ENCODE measurements at regions not wholly inside any gene's neighbourhood (a gene's known extent, or its start where the extent isn't known, plus 50 kb on each side); places are given as distances from the start of the nearest gene placed in this dataset.
"Not testable (repeated sequence)": the region's sequence is repeated elsewhere in the genome, so short reads cannot be mapped to it uniquely, and the experiment has no call there.

- TF ChIP-seq Cebpa-rat (IDR thresholded peaks at IDR 0.05), result no peak
- peaks cover 0 to 22% (median 0%) of the 10 kb centered on the region in 10 experiments; a peak in 4 of 20 replicates for H3K4me1 ChIP-seq
- H3K4me3 ChIP-seq, result no peak overlapping the region
- H3K4me2 ChIP-seq, result no peak overlapping the region
- H3K9me3 ChIP-seq (replicated peaks in 1 of 11), result no peaks in the 10 kb centered on the region
- no peaks in the 10 kb centered on the region for H4K20me1 ChIP-seq
- H3K27ac ChIP-seq, result no peak overlapping the region
- H3K36me3 ChIP-seq, result peaks cover 16 to 85% (median 60%) of the 10 kb centered on the region in 11 experiments; a peak in 21 of 22 replicates
- H3K9ac ChIP-seq, result no peak overlapping the region
- no peaks in the 10 kb centered on the region for H3K27me3 ChIP-seq
Measured at GRCh38 chr2:159880729-159881128, 82.7 kb upstream of the CD302 start.

GRCh38 chr2:159879051-159879604, 81.1 kb upstream of the CD302 start:
- peak overlapping the region in 2 of 11 experiments; percentile 19 to 57; a peak in 3 of 22 replicates for H3K27ac ChIP-seq
- no peaks in the 10 kb centered on the region for H4K20me1 ChIP-seq
- peaks cover 0 to 22% (median 0%) of the 10 kb centered on the region in 10 experiments; a peak in 4 of 20 replicates for H3K4me1 ChIP-seq
- peak overlapping the region in 3 of 11 experiments; percentile 1 to 49 (median 36); a peak in 5 of 22 replicates for H3K4me2 ChIP-seq
- H3K36me3 ChIP-seq, result peaks cover 10 to 77% (median 53%) of the 10 kb centered on the region in 11 experiments
- no peak for TF ChIP-seq Cebpa-rat (IDR thresholded peaks at IDR 0.05)
- no peak overlapping the region; a peak in 1 of 22 replicates for H3K9ac ChIP-seq
- no peaks in the 10 kb centered on the region for H3K9me3 ChIP-seq (replicated peaks in 1 of 11)
- no peak overlapping the region for H3K4me3 ChIP-seq
- no peaks in the 10 kb centered on the region for H3K27me3 ChIP-seq

- Histone ChIP-seq H3K4me2 (no peak overlapping the region), H3K4me1 (peaks cover 0 to 34% (median 6%) of the 10 kb centered on the region in 10 experiments; a peak in 14 of 20 replicates), H3K9me3 (replicated peaks in 1 of 11) (no peaks in the 10 kb centered on the region), H3K27me3 (no peaks in the 10 kb centered on the region), H3K9ac (no peak overlapping the region), H4K20me1 (no peaks in the 10 kb centered on the region), H3K36me3 (peaks cover 11 to 77% (median 59%) of the 10 kb centered on the region in 11 experiments), H3K27ac (no peak overlapping the region), H3K4me3 (no peak overlapping the region)
- no peak for TF ChIP-seq Cebpa-rat (IDR thresholded peaks at IDR 0.05)
Measured at GRCh38 chr2:159875083-159875482, 77.1 kb upstream of the CD302 start.

GRCh38 chr2:159873258-159873657, 75.2 kb upstream of the CD302 start:
- Histone ChIP-seq H4K20me1 (no peaks in the 10 kb centered on the region), H3K4me2 (peak overlapping the region in 9 of 11 experiments; percentile 12 to 68 (median 39); a peak in 10 of 22 replicates), H3K27ac (peak overlapping the region in 3 of 11 experiments; percentile 8 to 26 (median 8); a peak in 3 of 22 replicates), H3K9ac (no peak overlapping the region), H3K27me3 (no peaks in the 10 kb centered on the region), H3K4me3 (no peak overlapping the region), H3K4me1 (peaks cover 0 to 19% (median 6%) of the 10 kb centered on the region in 10 experiments; a peak in 14 of 20 replicates), H3K9me3 (replicated peaks in 1 of 11) (peaks cover 0 to 8% (median 3%) of the 10 kb centered on the region in 11 experiments; a peak in 5 of 22 replicates), H3K36me3 (peaks cover 25 to 84% (median 60%) of the 10 kb centered on the region in 11 experiments)
- no peak for TF ChIP-seq Cebpa-rat (IDR thresholded peaks at IDR 0.05)

GRCh38 chr2:159872353-159872752, 74.3 kb upstream of the CD302 start:
- peaks cover 0 to 8% (median 3%) of the 10 kb centered on the region in 11 experiments; a peak in 5 of 22 replicates for H3K9me3 ChIP-seq (replicated peaks in 1 of 11)
- H3K4me3 ChIP-seq, result no peak overlapping the region
- no peak overlapping the region for H3K4me2 ChIP-seq
- H3K27me3 ChIP-seq, result no peaks in the 10 kb centered on the region
- no peak for TF ChIP-seq Cebpa-rat (IDR thresholded peaks at IDR 0.05)
- H4K20me1 ChIP-seq, result no peaks in the 10 kb centered on the region
- no peak overlapping the region for H3K9ac ChIP-seq
- H3K36me3 ChIP-seq, result peaks cover 25 to 81% (median 58%) of the 10 kb centered on the region in 11 experiments
- H3K27ac ChIP-seq, result no peak overlapping the region
- H3K4me1 ChIP-seq, result peaks cover 0 to 14% (median 6%) of the 10 kb centered on the region in 10 experiments; a peak in 14 of 20 replicates

- not testable (repeated sequence) for H4K20me1 ChIP-seq, H3K4me3 ChIP-seq, H3K27me3 ChIP-seq, H3K9ac ChIP-seq, H3K27ac ChIP-seq, H3K4me2 ChIP-seq
- peaks cover 31 to 91% (median 65%) of the 10 kb centered on the region in 11 experiments; a peak in 21 of 22 replicates for H3K36me3 ChIP-seq
- peaks cover 0 to 18% (median 9%) of the 10 kb centered on the region in 11 experiments; a peak in 14 of 22 replicates for H3K9me3 ChIP-seq (replicated peaks in 1 of 11)
- peaks cover 0 to 14% (median 6%) of the 10 kb centered on the region in 10 experiments; a peak in 14 of 20 replicates for H3K4me1 ChIP-seq
Measured at GRCh38 chr2:159868598-159869159, 70.7 kb upstream of the CD302 start.

- Histone ChIP-seq H3K9ac (no peak overlapping the region), H3K9me3 (replicated peaks in 1 of 11) (peaks cover 0 to 19% (median 9%) of the 10 kb centered on the region in 11 experiments; a peak in 14 of 22 replicates), H4K20me1 (no peaks in the 10 kb centered on the region), H3K4me3 (no peak overlapping the region), H3K36me3 (peaks cover 31 to 94% (median 70%) of the 10 kb centered on the region in 11 experiments; a peak in 21 of 22 replicates), H3K27me3 (no peaks in the 10 kb centered on the region), H3K4me1 (peaks cover 0 to 7% (median 0%) of the 10 kb centered on the region in 10 experiments; a peak in 6 of 20 replicates), H3K4me2 (no peak overlapping the region), H3K27ac (no peak overlapping the region)
- TF ChIP-seq Cebpa-rat (IDR thresholded peaks at IDR 0.05), result no peak
Measured at GRCh38 chr2:159867567-159868361, 69.8 kb upstream of the CD302 start.

GRCh38 chr2:159863526-159864160, 65.6 kb upstream of the CD302 start:
- Histone ChIP-seq H3K9ac (no peak overlapping the region), H3K4me1 (no peaks in the 10 kb centered on the region), H3K4me2 (no peak overlapping the region), H3K36me3 (peaks cover 25 to 85% (median 50%) of the 10 kb centered on the region in 11 experiments), H3K9me3 (replicated peaks in 1 of 11) (peaks cover 0 to 13% (median 7%) of the 10 kb centered on the region in 11 experiments; a peak in 10 of 22 replicates), H3K27ac (no peak overlapping the region), H4K20me1 (no peaks in the 10 kb centered on the region), H3K4me3 (no peak overlapping the region), H3K27me3 (no peaks in the 10 kb centered on the region)
- TF ChIP-seq Cebpa-rat (IDR thresholded peaks at IDR 0.05), result no peak
